NOMO-1 treated with DMSO at 0.1 percent for 48 hours (cell line): ENCODE measurements at regions not wholly inside any gene's neighbourhood (a gene's known extent, or its start where the extent isn't known, plus 50 kb on each side); places are given as distances from the start of the nearest gene placed in this dataset.

Source experiments
- DNase-seq: peaks from one replicate; lab custom pipeline; 2025; ENCODE audit not compliant: unreplicated experiment; lab: John Stamatoyannopoulos, UW

GRCh38 chr6:3594201-3594600 lies 137.4 kb upstream of the SLC22A23 start:
- no peak for DNase-seq

- no peak for DNase-seq
These were observed 136.3 kb upstream of the SLC22A23 start for GRCh38 chr6:3593161-3593560.

GRCh38 chr6:3592371-3592941 lies 135.6 kb upstream of the SLC22A23 start:
- peak; percentile 96 for DNase-seq

- no peak for DNase-seq
These were observed 135.1 kb upstream of the SLC22A23 start for GRCh38 chr6:3591970-3592369.

- DNase-seq = no peak
These were observed 130.8 kb upstream of the SLC22A23 start for GRCh38 chr6:3587660-3588059.

GRCh38 chr6:3585320-3585935 lies 128.6 kb upstream of the SLC22A23 start:
- no peak for DNase-seq

GRCh38 chr6:3584606-3585005 lies 127.8 kb upstream of the SLC22A23 start:
- DNase-seq = no peak

- DNase-seq = no peak
These were observed 124.6 kb upstream of the SLC22A23 start for GRCh38 chr6:3581469-3581868.

GRCh38 chr6:3579652-3580175 lies 122.9 kb upstream of the SLC22A23 start:
- no peak for DNase-seq

- no peak for DNase-seq
These were observed 122.1 kb upstream of the SLC22A23 start for GRCh38 chr6:3578981-3579380.

- DNase-seq = no peak
These were observed 120.7 kb upstream of the SLC22A23 start for GRCh38 chr6:3577517-3577916.

GRCh38 chr6:3575701-3576100 lies 118.9 kb upstream of the SLC22A23 start:
- DNase-seq = no peak

GRCh38 chr6:3575166-3575565 lies 118.3 kb upstream of the SLC22A23 start:
- no peak for DNase-seq

GRCh38 chr6:3573670-3574069 lies 116.8 kb upstream of the SLC22A23 start:
- DNase-seq = no peak

- DNase-seq = no peak
These were observed 115.0 kb upstream of the SLC22A23 start for GRCh38 chr6:3571836-3572235.

- no peak for DNase-seq
These were observed 114.4 kb upstream of the SLC22A23 start for GRCh38 chr6:3571250-3571681.

GRCh38 chr6:3569816-3570215 lies 113.0 kb upstream of the SLC22A23 start:
- no peak for DNase-seq

GRCh38 chr6:3568396-3569082 lies 111.7 kb upstream of the SLC22A23 start:
- DNase-seq = no peak

GRCh38 chr6:3566812-3567211 lies 110.0 kb upstream of the SLC22A23 start:
- DNase-seq = no peak

- no peak for DNase-seq
These were observed 108.4 kb upstream of the SLC22A23 start for GRCh38 chr6:3565291-3565690.

- DNase-seq = no peak
These were observed 104.9 kb upstream of the SLC22A23 start for GRCh38 chr6:3561725-3562124.

- DNase-seq = no peak
These were observed 103.4 kb upstream of the SLC22A23 start for GRCh38 chr6:3560211-3560610.
